Neuronal stem cell (in vitro differentiated cells): ENCODE measurements at regions not wholly inside any gene's neighbourhood (a gene's known extent, or its start where the extent isn't known, plus 50 kb on each side); places are given as distances from the start of the nearest gene placed in this dataset.

Source experiments
- DNase-seq: peaks from one replicate; pipeline ENCODE4 v3.0.0-alpha.2; 2013; ENCODE audit warnings: low spot score
- H2AFZ ChIP-seq: one replicate; pipeline ENCODE4 v1.6.1; 2013; ENCODE audit warnings: mild to moderate bottlenecking, low read length, inconsistent platforms
- H2AK5ac ChIP-seq: 2 replicates; pipeline ENCODE4 v1.6.1; 2013; ENCODE audit warnings: low read depth, mild to moderate bottlenecking, inconsistent platforms, low read length, moderate library complexity, mixed read lengths
- H2BK120ac ChIP-seq: 2 replicates; pipeline ENCODE4 v1.6.1; 2013; ENCODE audit warnings: low read depth, mild to moderate bottlenecking, inconsistent platforms, low read length, moderate library complexity, mixed read lengths
- H2BK12ac ChIP-seq: one replicate; pipeline ENCODE4 v1.6.1; 2013; ENCODE audit warnings: low read length, inconsistent platforms
- H2BK15ac ChIP-seq: 2 replicates; pipeline ENCODE4 v1.6.1; 2013; ENCODE audit warnings: mild to moderate bottlenecking, low read length, inconsistent platforms, mixed read lengths
- H2BK5ac ChIP-seq: one replicate; pipeline ENCODE4 v1.6.1; 2013; ENCODE audit warnings: inconsistent platforms, mild to moderate bottlenecking, low read length, moderate library complexity
- H3K14ac ChIP-seq: one replicate; pipeline ENCODE4 v1.6.1; 2013; ENCODE audit warnings: low read length, inconsistent platforms
- H3K18ac ChIP-seq: 2 replicates; pipeline ENCODE4 v1.6.1; 2013; ENCODE audit warnings: low read length, inconsistent platforms
- H3K23ac ChIP-seq: 2 replicates; pipeline ENCODE4 v1.6.1; 2013; ENCODE audit warnings: low read depth, mild to moderate bottlenecking, mixed read lengths, low read length, inconsistent platforms; ENCODE audit not compliant: poor library complexity
- H3K27ac ChIP-seq: replicated peaks from 3 replicates; pipeline ENCODE4 v1.5.1; 2013; ENCODE audit warnings: low read length, inconsistent platforms
- H3K27me3 ChIP-seq, 3 experiments: 2 replicates each; pipeline ENCODE4 v1.6.1; 2013; ENCODE audit warnings: low read length in 3 of 3, mild to moderate bottlenecking in 2 of 3, inconsistent platforms in 1 of 3, low read depth in 1 of 3, mixed read lengths in 1 of 3, moderate library complexity in 1 of 3; ENCODE audit not compliant: control insufficient read depth in 3 of 3, insufficient read depth in 3 of 3
- H3K36me3 ChIP-seq, 2 donors: replicated peaks in 1 of 2; 2 replicates each; pipeline ENCODE4 v1.6.1; 2013; ENCODE audit warnings: low read length in 2 of 2; ENCODE audit not compliant: control insufficient read depth in 2 of 2, insufficient read depth in 2 of 2
- H3K4ac ChIP-seq: 2 replicates; pipeline ENCODE4 v1.6.1; 2013; ENCODE audit warnings: inconsistent platforms, mild to moderate bottlenecking, low read length, moderate library complexity
- H3K4me1 ChIP-seq, 2 donors: 1 replicate in 1 of 2; 2 replicates in 1 of 2; pipeline ENCODE4 v1.6.1; 2013; ENCODE audit warnings: low read length in 2 of 2, low read depth in 1 of 2; ENCODE audit not compliant: control insufficient read depth in 2 of 2, insufficient read depth in 1 of 2
- H3K4me2 ChIP-seq: one replicate; pipeline ENCODE4 v1.6.1; 2013; ENCODE audit warnings: mild to moderate bottlenecking, low read length, inconsistent platforms; ENCODE audit not compliant: insufficient read depth, poor library complexity, severe bottlenecking
- H3K4me3 ChIP-seq, 2 donors: 2 replicates each; pipeline ENCODE4 v1.5.1; 2013; ENCODE audit warnings: low read length in 2 of 2, mild to moderate bottlenecking in 2 of 2, inconsistent platforms in 1 of 2, moderate library complexity in 1 of 2
- H3K79me1 ChIP-seq: one replicate; pipeline ENCODE4 v1.6.1; 2013; ENCODE audit warnings: low read depth, mild to moderate bottlenecking, inconsistent platforms, low read length, moderate library complexity
- H3K9ac ChIP-seq: one replicate; pipeline ENCODE4 v1.6.1; 2013; ENCODE audit warnings: mild to moderate bottlenecking, low read depth, low read length, inconsistent platforms; ENCODE audit not compliant: poor library complexity
- H3K9me3 ChIP-seq, 2 donors: replicated peaks in 1 of 2; 2 replicates each; pipeline versions ENCODE3 to v1.6.1; 2013; ENCODE audit warnings: low read length in 2 of 2, mild to moderate bottlenecking in 2 of 2, inconsistent platforms in 1 of 2, low read depth in 1 of 2, mixed read lengths in 1 of 2, moderate library complexity in 1 of 2; ENCODE audit not compliant: control insufficient read depth in 2 of 2, insufficient read depth in 1 of 2
- H4K8ac ChIP-seq: one replicate; pipeline ENCODE4 v1.6.1; 2013; ENCODE audit warnings: low read depth, mild to moderate bottlenecking, inconsistent platforms, low read length, moderate library complexity
- H4K91ac ChIP-seq: one replicate; pipeline ENCODE4 v1.6.1; 2013; ENCODE audit warnings: low read length, low read depth, mild to moderate bottlenecking, inconsistent platforms; ENCODE audit not compliant: poor library complexity
- WGBS, 2 donors: extraction: QIAGEN DNeasy Blood & Tissue Kit; methylation state at CpG; one replicate each; pipeline ENCODE4 v1.1.7; 2013; ENCODE audit warnings: missing lambda C conversion rate in 2 of 2, mixed read lengths in 1 of 2; ENCODE audit not compliant: insufficient read length in 2 of 2, insufficient replicate concordance in 1 of 2; ENCODE audit errors: extremely low coverage in 2 of 2; 5-methylcytosine and 5-hydroxymethylcytosine counted together

DNA sequence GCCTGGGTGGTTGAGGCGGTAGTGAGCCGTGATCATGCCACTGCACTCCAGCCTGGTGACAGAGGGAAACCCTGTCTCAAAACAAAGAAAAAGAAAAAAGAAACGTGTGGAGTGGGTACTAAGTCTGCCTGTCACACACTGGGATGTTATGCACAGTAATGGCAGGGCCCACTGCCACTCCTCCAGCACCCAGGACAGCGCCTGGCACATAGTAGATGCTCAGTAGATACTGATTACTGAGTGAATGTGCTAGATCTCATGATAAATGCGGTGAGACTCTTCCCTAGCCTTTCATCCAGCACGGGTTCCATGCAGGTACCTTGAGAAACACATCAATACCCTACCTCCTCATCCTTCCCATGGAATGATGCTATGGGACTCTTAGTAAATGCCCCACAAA lies 87.4 kb upstream of the HSPA9 start:
- Histone ChIP-seq H2BK12ac (no peak overlapping the region), H4K8ac (no peak overlapping the region), H3K79me1 (no peaks in the 10 kb centered on the region), H3K27me3 (peaks cover 0 to 16% (median 2%) of the 10 kb centered on the region in 3 experiments), H2AFZ (no peak overlapping the region), H3K4me2 (no peak overlapping the region), H3K4me3 (no peak overlapping the region), H3K4me1 (peaks cover 9 to 13% of the 10 kb centered on the region in 2 donors), H3K18ac (no peak overlapping the region), H3K14ac (no peak overlapping the region), H2BK5ac (no peak overlapping the region), H3K4ac (no peak overlapping the region), H2BK15ac (no peak overlapping the region), H2AK5ac (no peak overlapping the region), H3K23ac (no peak overlapping the region), H3K9me3 (no peaks in the 10 kb centered on the region), H3K9ac (no peak overlapping the region), H3K36me3 (no peaks in the 10 kb centered on the region), H3K27ac (no peak overlapping the region), H4K91ac (no peak overlapping the region), H2BK120ac (peak overlapping the region; percentile 6)
- no CpG with 5 or more reads among the region's 6 CpGs for WGBS, 2 donors
- DNase-seq = no peak

DNA sequence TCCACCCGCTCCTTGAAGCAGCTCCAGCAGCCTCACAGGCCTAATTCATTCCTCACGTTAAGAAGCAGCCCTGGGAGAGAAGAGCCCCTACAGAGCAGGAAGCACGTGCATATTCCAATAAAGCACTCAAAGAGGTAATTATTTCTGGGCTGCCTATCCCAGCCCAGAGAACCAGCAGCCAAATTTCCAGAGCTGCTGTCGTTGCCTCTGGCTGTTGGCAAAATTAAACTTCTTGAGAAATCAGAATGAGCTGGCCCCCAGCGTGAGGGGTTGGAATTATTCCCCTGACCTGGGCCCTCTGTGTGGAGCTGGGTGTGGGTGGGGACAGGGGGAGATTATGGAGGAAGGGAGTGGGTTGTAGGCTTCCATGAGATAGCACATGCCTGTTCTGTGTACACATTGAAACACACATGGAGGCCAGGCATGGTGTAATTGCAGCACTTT lies 86.8 kb upstream of the HSPA9 start:
- Histone ChIP-seq H3K36me3 (no peaks in the 10 kb centered on the region), H3K4me3 (no peak overlapping the region), H2BK120ac (no peak overlapping the region), H3K18ac (no peak overlapping the region), H4K91ac (no peak overlapping the region), H3K14ac (no peak overlapping the region), H3K27ac (no peak overlapping the region), H2BK15ac (no peak overlapping the region), H3K4ac (no peak overlapping the region), H3K4me1 (peaks cover 9 to 13% of the 10 kb centered on the region in 2 donors), H3K23ac (no peak overlapping the region), H3K27me3 (peaks cover 0 to 16% (median 2%) of the 10 kb centered on the region in 3 experiments), H2BK12ac (no peak overlapping the region), H4K8ac (no peak overlapping the region), H3K79me1 (no peaks in the 10 kb centered on the region), H3K4me2 (no peak overlapping the region), H3K9ac (no peak overlapping the region), H2AK5ac (no peak overlapping the region), H2AFZ (no peak overlapping the region), H3K9me3 (no peaks in the 10 kb centered on the region), H2BK5ac (no peak overlapping the region)
- no peak for DNase-seq
- WGBS, 2 donors = no CpG with 5 or more reads among the region's 5 CpGs

DNA sequence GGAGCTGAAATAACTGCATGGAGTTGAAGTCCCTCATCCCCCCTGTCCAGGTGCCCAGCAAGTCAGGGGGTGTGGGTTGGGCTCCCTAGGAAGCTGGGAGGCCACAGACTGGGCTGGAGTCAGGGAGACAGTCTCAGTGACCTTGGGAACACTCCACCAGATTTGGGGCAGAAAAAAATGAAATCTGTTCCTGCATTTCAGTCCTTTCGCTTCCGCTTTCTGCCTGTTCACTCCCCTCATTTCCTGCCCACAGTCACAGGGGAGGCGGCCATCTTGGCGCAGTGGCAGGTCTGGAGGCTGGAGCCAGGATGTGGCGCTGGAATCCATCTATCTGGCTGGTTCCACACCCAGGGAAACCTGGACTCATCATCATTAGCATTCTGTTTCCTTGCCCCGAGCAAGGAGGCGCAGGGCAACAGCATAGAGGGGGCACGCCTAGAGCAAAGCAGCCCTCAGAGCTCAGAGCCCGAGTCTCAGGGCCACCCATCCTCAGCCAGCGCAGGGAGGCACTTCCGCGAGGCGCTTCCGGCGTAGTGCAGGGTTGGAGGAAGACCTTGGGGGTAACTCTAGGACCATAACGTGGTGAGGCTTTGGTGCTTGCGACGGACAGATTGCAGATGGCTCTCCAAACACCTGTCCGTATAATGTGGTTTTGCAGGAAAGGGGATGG lies 86.2 kb upstream of the HSPA9 start:
- Histone ChIP-seq H3K4me2 (no peak overlapping the region), H3K23ac (no peak overlapping the region), H4K91ac (no peak overlapping the region), H2BK12ac (no peak overlapping the region), H2AK5ac (no peak overlapping the region), H3K14ac (no peak overlapping the region), H3K9ac (no peak overlapping the region), H2AFZ (peak overlapping the region; percentile 35), H2BK120ac (no peak overlapping the region), H4K8ac (no peak overlapping the region), H3K36me3 (no peaks in the 10 kb centered on the region), H3K79me1 (no peaks in the 10 kb centered on the region), H3K4me3 (no peak overlapping the region), H3K9me3 (no peaks in the 10 kb centered on the region), H2BK5ac (no peak overlapping the region), H3K27me3 (peaks cover 0 to 18% (median 2%) of the 10 kb centered on the region in 3 experiments), H3K4me1 (peaks cover 9 to 13% of the 10 kb centered on the region in 2 donors), H3K4ac (no peak overlapping the region), H2BK15ac (no peak overlapping the region), H3K18ac (peak overlapping the region; percentile 20), H3K27ac (no peak overlapping the region)
- no CpG with 5 or more reads among the region's 19 CpGs for WGBS, 2 donors
- no peak for DNase-seq

DNA sequence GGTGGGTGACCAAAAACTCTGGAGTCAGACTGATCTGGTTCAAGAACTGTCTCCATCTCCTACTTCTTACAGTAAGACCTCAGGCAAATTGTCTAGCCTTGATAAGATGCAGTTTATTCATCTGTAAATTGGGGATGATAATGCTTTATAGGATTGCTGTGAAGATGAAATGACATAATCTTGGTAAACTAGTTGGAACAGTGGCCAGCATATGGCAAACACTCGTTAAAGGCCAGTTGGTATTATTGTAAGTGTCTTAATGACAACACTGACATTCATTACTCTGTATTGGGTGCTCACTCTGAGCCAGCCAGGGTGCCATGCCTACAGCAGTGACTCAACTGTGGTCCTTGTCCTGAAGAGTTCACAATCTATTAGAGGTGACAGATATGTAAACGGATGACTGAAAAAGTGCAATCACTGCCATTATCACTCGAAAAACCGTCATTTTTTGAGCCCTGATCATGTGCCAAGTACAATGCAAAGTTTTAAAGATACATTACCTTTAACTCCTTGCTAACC lies 84.9 kb upstream of the HSPA9 start:
- H3K9me3 ChIP-seq = no peaks in the 10 kb centered on the region
- H3K27ac ChIP-seq = no peak overlapping the region
- H2AK5ac ChIP-seq = no peak overlapping the region
- no peak overlapping the region for H3K4ac ChIP-seq
- no CpG with 5 or more reads among the region's 4 CpGs for WGBS, 2 donors
- H2BK120ac ChIP-seq = no peak overlapping the region
- H3K4me3 ChIP-seq = no peak overlapping the region
- no peak overlapping the region for H2BK12ac ChIP-seq
- H3K4me2 ChIP-seq = no peak overlapping the region
- no peak overlapping the region for H3K18ac ChIP-seq
- peaks cover 0 to 14% (median 2%) of the 10 kb centered on the region in 3 experiments for H3K27me3 ChIP-seq
- no peak overlapping the region for H3K9ac ChIP-seq
- no peak overlapping the region for H2BK5ac ChIP-seq
- no peak overlapping the region for H3K14ac ChIP-seq
- no peak overlapping the region for H4K8ac ChIP-seq
- no peak overlapping the region for H3K23ac ChIP-seq
- no peak for DNase-seq
- peaks cover 9 to 11% of the 10 kb centered on the region in 2 donors for H3K4me1 ChIP-seq
- no peaks in the 10 kb centered on the region for H3K36me3 ChIP-seq
- H4K91ac ChIP-seq = no peak overlapping the region
- no peaks in the 10 kb centered on the region for H3K79me1 ChIP-seq
- no peak overlapping the region for H2BK15ac ChIP-seq
- H2AFZ ChIP-seq = no peak overlapping the region
